HCT116 (cell line): ENCODE measurements at regions not wholly inside any gene's neighbourhood (a gene's known extent, or its start where the extent isn't known, plus 50 kb on each side); places are given as distances from the start of the nearest gene placed in this dataset.

Experiments used
- ATAC-seq: fragments of 200-7000 bp; cut with Tn5 transposase; 2 replicates; pipeline ENCODE4 v1.9.1; 2020; ENCODE audit warnings: mild to moderate bottlenecking, moderate library complexity
- BruUV-seq: library from RNA; stranded (reverse); fragments of 400-500 nt; replicated peaks from 2 replicates; lab custom pipeline; 2021; lab: Mats Ljungman, UMichigan
- CTCF ChIA-PET: fragments of 300-600 bp; sonication (Branson Sonifier 250); formaldehyde crosslinking; loops from one replicate; lab custom pipeline; 2021; ENCODE audit warnings: antibody characterized with exemption; lab: Charles Lee
- POLR2A ChIA-PET: fragments of 300-600, 350-600 bp; sonication (Branson Sonifier 250); formaldehyde crosslinking; loops from one replicate; lab custom pipeline; 2021; ENCODE audit warnings: antibody characterized with exemption; lab: Charles Lee
- RAD21 ChIA-PET, 2 experiments: fragments of 300-600 bp; sonication (Branson Sonifier 250); formaldehyde crosslinking; loops; one replicate each; lab custom pipeline; 2023; ENCODE audit warnings: low total read pairs in 2 of 2; ENCODE audit not compliant: uncharacterized antibody in 2 of 2, unreplicated experiment in 2 of 2, low non-redundant PET in 1 of 2; lab: Charles Lee
- DNase-seq: peaks from one replicate; pipeline ENCODE4 v3.0.0-alpha.2; 2010; ENCODE audit warnings: low read depth, low spot score
- H2AFZ ChIP-seq: fragments of 200-600 bp; shearing (Covaris generic), sonication (generic); 2 replicates; pipeline ENCODE4 v1.6.1; 2017; ENCODE audit warnings: low read depth, mixed run types, mixed read lengths, antibody characterized with exemption, low read length; ENCODE audit not compliant: poor library complexity, severe bottlenecking
- H3K27ac ChIP-seq: 2 replicates; pipeline ENCODE4 v1.5.1; 2012; ENCODE audit warnings: low read depth, low read length
- H3K27me3 ChIP-seq: fragments of 200-600 bp; sonication (generic); 2 replicates; pipeline ENCODE4 v1.6.1; 2016; ENCODE audit warnings: mixed run types, low read length, mixed read lengths; ENCODE audit not compliant: insufficient read depth
- H3K36me3 ChIP-seq, 2 experiments: fragments of 200-500 bp in 1 of 2; fragments of 200-600 bp in 1 of 2; sonication (Bioruptor generic) in 1 of 2; sonication (generic) in 1 of 2; 2 replicates each; pipeline versions ENCODE4 v1.5.1 to v1.6.1; 2014 to 2016; ENCODE audit warnings: low read length in 2 of 2, inconsistent platforms in 1 of 2, mixed read lengths in 1 of 2, mixed run types in 1 of 2; ENCODE audit not compliant: insufficient read depth in 2 of 2, control insufficient read depth in 1 of 2
- H3K4me1 ChIP-seq, 2 experiments: fragments of 200-600 bp in 1 of 2; sonication (generic) in 1 of 2; 2 replicates each; pipeline versions ENCODE4 v1.5.1 to v1.6.1; 2012 to 2017; ENCODE audit warnings: low read length in 2 of 2, inconsistent platforms in 1 of 2, mild to moderate bottlenecking in 1 of 2, mixed read lengths in 1 of 2, mixed run types in 1 of 2, moderate library complexity in 1 of 2; ENCODE audit not compliant: insufficient read depth in 2 of 2, control insufficient read depth in 1 of 2
- H3K4me2 ChIP-seq: fragments of 200-600 bp; sonication (generic); 2 replicates; pipeline ENCODE4 v1.6.1; 2017; ENCODE audit warnings: mixed run types, low read length, mixed read lengths
- H3K4me3 ChIP-seq, 2 experiments: fragments of 200-600 bp in 1 of 2; sonication (generic) in 1 of 2; replicated peaks in 1 of 2; 2 replicates each; pipeline ENCODE4 v1.5.1; 2011 to 2016; ENCODE audit warnings: low read length in 2 of 2, control low read depth in 1 of 2, low read depth in 1 of 2, mild to moderate bottlenecking in 1 of 2, mixed read lengths in 1 of 2, mixed run types in 1 of 2
- H3K79me2 ChIP-seq: fragments of 200-600 bp; sonication (generic); 2 replicates; pipeline ENCODE4 v1.6.1; 2017; ENCODE audit warnings: mild to moderate bottlenecking, mixed run types, low read length, moderate library complexity, mixed read lengths; ENCODE audit not compliant: insufficient read depth
- H3K9ac ChIP-seq: fragments of 200-600 bp; sonication (generic); 2 replicates; pipeline ENCODE4 v1.6.1; 2016; ENCODE audit warnings: low read length, mixed read lengths
- H3K9me2 ChIP-seq: fragments of 200-600 bp; sonication (generic), shearing (Covaris generic); 2 replicates; pipeline ENCODE4 v1.6.1; 2017; ENCODE audit warnings: mixed run types, mild to moderate bottlenecking, moderate library complexity; ENCODE audit not compliant: insufficient read depth
- H3K9me3 ChIP-seq, 2 experiments: fragments of 200-500 bp in 1 of 2; fragments of 200-600 bp in 1 of 2; sonication (Bioruptor generic) in 1 of 2; sonication (generic) in 1 of 2; 2 replicates each; pipeline ENCODE4 v1.6.1; 2014 to 2017; ENCODE audit warnings: low read length in 2 of 2, mixed read lengths in 2 of 2, inconsistent platforms in 1 of 2, low read depth in 1 of 2, mild to moderate bottlenecking in 1 of 2, mixed run types in 1 of 2, moderate library complexity in 1 of 2; ENCODE audit not compliant: control insufficient read depth in 1 of 2, insufficient read depth in 1 of 2
- H4K20me1 ChIP-seq: fragments of 200-600 bp; sonication (generic), shearing (Covaris generic); 2 replicates; pipeline ENCODE4 v1.6.1; 2017; ENCODE audit warnings: mixed run types, mild to moderate bottlenecking, moderate library complexity; ENCODE audit not compliant: insufficient read depth
- CTCF ChIP-seq, 3 experiments: fragments of 200-600 bp in 1 of 3; sonication (generic) in 1 of 3; IDR thresholded peaks in 2 of 3; conservative IDR thresholded peaks in 1 of 3; 2 replicates each; pipeline ENCODE4 v1.5.1; 2012 to 2017; ENCODE audit warnings: low read depth in 2 of 3, low read length in 2 of 3, antibody characterized with exemption in 1 of 3, borderline replicate concordance in 1 of 3, control low read depth in 1 of 3, mild to moderate bottlenecking in 1 of 3, mixed read lengths in 1 of 3, mixed run types in 1 of 3, moderate library complexity in 1 of 3; ENCODE audit not compliant: insufficient read depth in 1 of 3
- ELF1 ChIP-seq: IDR thresholded peaks from 2 replicates; pipeline ENCODE4 v1.6.1; 2012; ENCODE audit warnings: low read depth, borderline replicate concordance
- POLR2AphosphoS5 ChIP-seq: IDR thresholded peaks from 2 replicates; pipeline ENCODE4 v1.6.1; 2011; ENCODE audit warnings: mild to moderate bottlenecking, low read depth, low read length, moderate library complexity
- YY1 ChIP-seq: IDR thresholded peaks from 2 replicates; pipeline ENCODE4 v1.6.1; 2011; ENCODE audit warnings: low read length, low read depth, moderate library complexity, mild to moderate bottlenecking; ENCODE audit not compliant: insufficient replicate concordance; ENCODE audit errors: extremely low read depth
- ZNF274 ChIP-seq: fragments of 200-500 bp; sonication (Bioruptor generic); IDR thresholded peaks from 2 replicates; pipeline ENCODE4 v1.6.1; 2014; ENCODE audit warnings: mild to moderate bottlenecking, low read depth, low read length, inconsistent platforms
- intact Hi-C: fragments of 100-400 bp; cut with micrococcal nuclease; formaldehyde crosslinking; loops from 2 replicates; pipeline ENCODE4 v1.10.0; 2022

GRCh38 chr2:176471949-176472348 is 202.7 kb downstream of the MTX2 start:
- H3K36me3 ChIP-seq = no peaks in the 10 kb centered on the region
- intact Hi-C loops = no loop called here
- H3K4me2 ChIP-seq = no peak overlapping the region
- no peaks in the 10 kb centered on the region for H3K9me2 ChIP-seq
- H3K9ac ChIP-seq = no peak overlapping the region
- ATAC-seq (no peak), DNase-seq (no peak)
- ChIA-PET RAD21 (no interaction called here), CTCF (no interaction called here), POLR2A (no interaction called here)
- no peak overlapping the region for H3K4me3 ChIP-seq
- no peak overlapping the region for H2AFZ ChIP-seq
- no peaks in the 10 kb centered on the region for H3K79me2 ChIP-seq
- BruUV-seq = no TSS peak
- no peak overlapping the region for H3K27ac ChIP-seq
- no peaks in the 10 kb centered on the region for H4K20me1 ChIP-seq
- H3K9me3 ChIP-seq = no peaks in the 10 kb centered on the region
- no peaks in the 10 kb centered on the region for H3K4me1 ChIP-seq
- TF ChIP-seq CTCF (IDR thresholded peaks at IDR 0.05 in 2 of 3, conservative IDR thresholded peaks at IDR 0.05 in 1 of 3; ENCODE audit: borderline replicate concordance in 1 of 3, insufficient read depth in 1 of 3, low read depth in 2 of 3, low read length in 2 of 3) = no peak
- TF ChIP-seq ELF1 = no peak
- TF ChIP-seq POLR2AphosphoS5 = no peak
- no peak for TF ChIP-seq ZNF274
- TF ChIP-seq YY1 = no peak
- H3K27me3 ChIP-seq = no peaks in the 10 kb centered on the region

DNA sequence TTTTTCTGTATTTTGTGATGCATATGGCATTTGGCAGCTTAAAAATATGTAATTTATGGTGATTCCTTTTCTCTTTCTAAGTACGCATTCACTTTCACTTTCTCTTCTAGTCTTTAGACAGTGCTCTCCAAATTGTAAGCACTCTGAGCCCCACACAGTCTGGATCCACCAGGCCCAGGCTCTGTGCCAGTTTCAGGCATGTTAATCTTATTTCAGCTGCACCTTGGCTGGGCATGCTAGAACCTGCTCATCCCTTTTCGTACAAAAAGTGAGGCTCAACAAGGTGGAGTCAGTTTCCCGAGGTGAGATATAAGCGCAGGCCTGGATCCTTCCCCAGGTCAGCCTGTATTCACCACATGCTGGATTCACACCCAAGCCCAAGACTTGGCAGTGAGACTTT is 203.9 kb downstream of the MTX2 start:
- H3K4me3 ChIP-seq = no peak overlapping the region
- ChIA-PET CTCF (no interaction called here), POLR2A (interaction anchor here (1.4 kb wide), 1 partner anchor 18 kb away, joined by 3 read pairs; no protein-coding TSS in a partner anchor)

More for the DNA sequence above, 203.9 kb downstream of the MTX2 start:
- DNase-seq (no peak), ATAC-seq (no peak)
- H3K9ac ChIP-seq = no peak overlapping the region
- no peak overlapping the region for H2AFZ ChIP-seq
- no peaks in the 10 kb centered on the region for H3K36me3 ChIP-seq
- RAD21 ChIA-PET = no interaction called here
- H3K79me2 ChIP-seq = no peaks in the 10 kb centered on the region
- no peak overlapping the region for H3K4me2 ChIP-seq
- TF ChIP-seq YY1 = no peak
- no TSS peak for BruUV-seq
- H3K27ac ChIP-seq = no peak overlapping the region
- H3K9me3 ChIP-seq = no peaks in the 10 kb centered on the region
- no peaks in the 10 kb centered on the region for H3K4me1 ChIP-seq
- H3K27me3 ChIP-seq = no peaks in the 10 kb centered on the region
- no peaks in the 10 kb centered on the region for H4K20me1 ChIP-seq
- intact Hi-C loops = no loop called here
- H3K9me2 ChIP-seq = no peaks in the 10 kb centered on the region
